H9 (cell line): ENCODE measurements at regions not wholly inside any gene's neighbourhood (a gene's known extent, or its start where the extent isn't known, plus 50 kb on each side); places are given as distances from the start of the nearest gene placed in this dataset.

Source experiments
- DNase-seq: peaks from one replicate; pipeline ENCODE4 v3.0.0-alpha.2; 2017
- H2AFZ ChIP-seq: one replicate; pipeline ENCODE4 v1.6.1; 2013; ENCODE audit warnings: mild to moderate bottlenecking, low read length, control low read depth, moderate library complexity
- H2AK5ac ChIP-seq: 2 replicates; pipeline ENCODE4 v1.6.1; 2013; ENCODE audit warnings: low read length, control low read depth, mixed read lengths; ENCODE audit not compliant: insufficient read length
- H2BK120ac ChIP-seq: one replicate; pipeline ENCODE4 v1.6.1; 2013; ENCODE audit warnings: low read depth, mild to moderate bottlenecking, low read length, control low read depth, inconsistent platforms; ENCODE audit not compliant: poor library complexity, severe bottlenecking
- H2BK12ac ChIP-seq: 2 replicates; pipeline ENCODE4 v1.6.1; 2013; ENCODE audit warnings: low read length, control low read depth, mixed read lengths, low read depth; ENCODE audit not compliant: insufficient read length
- H2BK15ac ChIP-seq: 2 replicates; pipeline ENCODE4 v1.6.1; 2013; ENCODE audit warnings: low read depth, low read length, control low read depth
- H2BK20ac ChIP-seq: one replicate; pipeline ENCODE4 v1.6.1; 2013; ENCODE audit warnings: low read depth, mild to moderate bottlenecking, low read length, control low read depth, inconsistent platforms; ENCODE audit not compliant: poor library complexity, severe bottlenecking
- H2BK5ac ChIP-seq: 2 replicates; pipeline ENCODE4 v1.6.1; 2013; ENCODE audit warnings: low read length, control low read depth, mixed read lengths; ENCODE audit not compliant: insufficient read length
- H3K14ac ChIP-seq: 2 replicates; pipeline ENCODE4 v1.6.1; 2013; ENCODE audit warnings: low read length, control low read depth; ENCODE audit not compliant: insufficient read depth
- H3K18ac ChIP-seq: 2 replicates; pipeline ENCODE4 v1.6.1; 2013; ENCODE audit warnings: low read depth, mild to moderate bottlenecking, mixed read lengths, low read length, control low read depth; ENCODE audit not compliant: insufficient read length
- H3K23ac ChIP-seq: 2 replicates; pipeline ENCODE4 v1.6.1; 2013; ENCODE audit warnings: low read length, control low read depth, mixed read lengths, low read depth; ENCODE audit not compliant: insufficient read length
- H3K23me2 ChIP-seq: 2 replicates; pipeline ENCODE4 v1.6.1; 2013; ENCODE audit warnings: low read depth, mild to moderate bottlenecking, mixed read lengths, low read length, control low read depth; ENCODE audit not compliant: insufficient read length, poor library complexity, severe bottlenecking
- H3K27ac ChIP-seq: 2 replicates; pipeline ENCODE4 v1.5.1; 2013; ENCODE audit warnings: low read length, control low read depth, mixed read lengths, low read depth; ENCODE audit not compliant: insufficient read length
- H3K27me3 ChIP-seq: 2 replicates; pipeline ENCODE4 v1.6.1; 2013; ENCODE audit warnings: low read length, control low read depth, inconsistent platforms; ENCODE audit not compliant: insufficient read depth
- H3K4ac ChIP-seq: 2 replicates; pipeline ENCODE4 v1.6.1; 2013; ENCODE audit warnings: low read depth, mild to moderate bottlenecking, control low read depth, inconsistent platforms, low read length, moderate library complexity
- H3K4me1 ChIP-seq: 2 replicates; pipeline ENCODE4 v1.6.1; 2013; ENCODE audit warnings: low read length, control low read depth, inconsistent platforms; ENCODE audit not compliant: insufficient read depth
- H3K4me2 ChIP-seq: 2 replicates; pipeline ENCODE4 v1.6.1; 2013; ENCODE audit warnings: low read length, control low read depth, mixed read lengths; ENCODE audit not compliant: insufficient read length, insufficient read depth
- H3K56ac ChIP-seq: 2 replicates; pipeline ENCODE4 v1.6.1; 2013; ENCODE audit warnings: low read depth, mild to moderate bottlenecking, mixed read lengths, low read length, control low read depth; ENCODE audit not compliant: insufficient read length
- H3K79me1 ChIP-seq: 2 replicates; pipeline ENCODE4 v1.6.1; 2013; ENCODE audit warnings: low read depth, mild to moderate bottlenecking, moderate library complexity, low read length, control low read depth, inconsistent platforms; ENCODE audit not compliant: insufficient read depth, poor library complexity, severe bottlenecking
- H3K79me2 ChIP-seq: 2 replicates; pipeline ENCODE4 v1.6.1; 2013; ENCODE audit warnings: low read length, control low read depth, inconsistent platforms; ENCODE audit not compliant: insufficient read depth
- H3K9ac ChIP-seq: 2 replicates; pipeline ENCODE4 v1.6.1; 2013; ENCODE audit warnings: low read length, control low read depth, mixed read lengths; ENCODE audit not compliant: insufficient read length; ENCODE audit errors: extremely low read depth
- H3K9me3 ChIP-seq: one replicate; pipeline ENCODE4 v1.6.1; 2013; ENCODE audit warnings: low read depth, low read length, inconsistent platforms; ENCODE audit not compliant: control insufficient read depth
- H3T11ph ChIP-seq: one replicate; pipeline ENCODE4 v1.6.1; 2013; ENCODE audit warnings: mild to moderate bottlenecking, low read length, control low read depth, inconsistent platforms
- H4K20me1 ChIP-seq: one replicate; pipeline ENCODE4 v1.6.1; 2013; ENCODE audit not compliant: control insufficient read depth, insufficient read length, insufficient read depth
- H4K5ac ChIP-seq: 2 replicates; pipeline ENCODE4 v1.6.1; 2013; ENCODE audit warnings: low read depth, mild to moderate bottlenecking, mixed read lengths, low read length, control low read depth; ENCODE audit not compliant: insufficient read length
- H4K8ac ChIP-seq: replicated peaks from 2 replicates; pipeline ENCODE4 v1.6.1; 2013; ENCODE audit warnings: low read length, control low read depth, mixed read lengths, low read depth; ENCODE audit not compliant: insufficient read length
- H4K91ac ChIP-seq: 2 replicates; pipeline ENCODE4 v1.6.1; 2013; ENCODE audit warnings: low read depth, mild to moderate bottlenecking, moderate library complexity, mixed read lengths, low read length, control low read depth; ENCODE audit not compliant: insufficient read length
- H3K27ac Mint-ChIP-seq, 3 experiments: 2 replicates in 2 of 3; 3 replicates in 1 of 3; pipeline ENCODE4 v1.8.0; 2020 to 2021; ENCODE audit warnings: mixed read lengths in 3 of 3, mild to moderate bottlenecking in 1 of 3, moderate library complexity in 1 of 3
- H3K27me3 Mint-ChIP-seq: 2 replicates; pipeline ENCODE4 v1.8.0; 2021; ENCODE audit warnings: low read depth, mild to moderate bottlenecking, moderate library complexity, mixed read lengths
- H3K36me3 Mint-ChIP-seq, 3 experiments: 2 replicates in 2 of 3; 3 replicates in 1 of 3; pipeline ENCODE4 v1.8.0; 2020 to 2021; ENCODE audit warnings: low read depth in 3 of 3, mixed read lengths in 3 of 3; ENCODE audit not compliant: insufficient read depth in 1 of 3
- H3K4me1 Mint-ChIP-seq, 2 experiments: 2 replicates each; pipeline ENCODE4 v1.8.0; 2020; ENCODE audit warnings: mixed read lengths in 2 of 2
- H3K4me3 Mint-ChIP-seq, 2 experiments: 2 replicates in 1 of 2; 3 replicates in 1 of 2; pipeline ENCODE4 v1.8.0; 2020 to 2021; ENCODE audit warnings: mild to moderate bottlenecking in 2 of 2, mixed read lengths in 2 of 2, moderate library complexity in 1 of 2
- H3K9me3 Mint-ChIP-seq, 2 experiments: 2 replicates in 1 of 2; 3 replicates in 1 of 2; pipeline ENCODE4 v1.8.0; 2020; ENCODE audit warnings: mild to moderate bottlenecking in 2 of 2, mixed read lengths in 2 of 2, moderate library complexity in 1 of 2
- WGBS: extraction: QIAGEN DNeasy Blood & Tissue Kit; methylation state at CpG from one replicate; pipeline ENCODE4 v1.1.7; 2013; ENCODE audit warnings: missing lambda C conversion rate, low lambda C conversion rate, mixed read lengths; ENCODE audit not compliant: insufficient read length; ENCODE audit errors: extremely low coverage; 5-methylcytosine and 5-hydroxymethylcytosine counted together
- TF ChIP-seq, protein P1 (sequence below): fragments of 200-600 bp; sonication (generic); conservative IDR thresholded peaks from 3 replicates; pipeline ENCODE4 v1.8.0; 2021; ENCODE audit warnings: antibody characterized with exemption, mild to moderate bottlenecking

DNA sequence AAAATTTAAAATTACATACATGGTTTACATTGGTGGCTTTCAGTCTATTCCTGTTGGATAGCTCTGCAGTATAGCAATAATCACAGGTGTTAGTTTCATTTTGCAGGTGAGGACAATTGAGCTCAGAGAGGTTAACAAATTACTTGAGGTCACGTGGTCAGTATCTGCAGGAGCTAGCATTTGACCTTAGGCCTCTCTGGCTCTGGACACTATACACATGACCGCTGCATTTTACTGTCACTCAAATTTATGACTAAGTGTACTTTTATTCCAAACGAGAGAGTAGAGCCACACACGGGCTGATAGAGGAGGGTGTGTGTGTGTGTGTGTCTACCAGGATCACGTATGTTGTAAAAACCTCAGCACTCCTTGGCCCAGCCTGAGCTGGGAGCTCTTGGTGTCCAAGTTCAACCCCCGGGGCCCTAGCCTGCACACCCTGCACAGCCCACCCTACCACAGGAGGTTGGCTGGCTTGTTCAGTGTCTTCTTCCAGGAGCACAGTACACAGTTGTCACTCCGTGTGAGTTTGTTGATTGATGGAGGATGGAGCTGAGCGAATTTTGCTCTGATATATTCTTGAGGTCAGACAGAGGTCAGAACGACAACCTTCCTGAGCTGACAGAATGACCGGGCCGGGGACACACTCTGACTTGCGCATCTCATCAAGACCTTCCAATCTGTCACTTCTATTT, 272.7 kb downstream of the GFRA1 start:
- Histone ChIP-seq H2BK5ac (no peak overlapping the region), H2AK5ac (no peak overlapping the region), H4K8ac (no peak overlapping the region), H3K79me1 (no peaks in the 10 kb centered on the region), H3K27ac (no peak overlapping the region), H3K56ac (no peak overlapping the region), H3K79me2 (no peaks in the 10 kb centered on the region), H2BK12ac (no peak overlapping the region), H3K23ac (no peak overlapping the region), H3T11ph (no peak overlapping the region), H3K9me3 (peaks cover 8% of the 10 kb centered on the region), H3K9ac (no peak overlapping the region), H2BK20ac (no peak overlapping the region), H3K27me3 (peaks cover 4% of the 10 kb centered on the region), H2AFZ (no peak overlapping the region), H2BK120ac (no peak overlapping the region), H4K5ac (no peak overlapping the region), H3K4me1 (peaks cover 5% of the 10 kb centered on the region; the same call in 1 of the 2 replicates), H3K23me2 (no peaks in the 10 kb centered on the region), H3K4me2 (no peak overlapping the region), H3K4ac (no peak overlapping the region), H2BK15ac (no peak overlapping the region), H3K18ac (no peak overlapping the region), H4K91ac (no peak overlapping the region), H3K14ac (no peak overlapping the region), H4K20me1 (no peaks in the 10 kb centered on the region)
- H3K36me3 Mint-ChIP-seq, result peaks cover 0 to 9% (median 5%) of the 10 kb centered on the region in 3 experiments; a peak in 4 of 7 replicates
- no CpG with 5 or more reads among the region's 12 CpGs for WGBS
- H3K4me3 Mint-ChIP-seq, result no peak overlapping the region
- TF ChIP-seq, protein P1, sequence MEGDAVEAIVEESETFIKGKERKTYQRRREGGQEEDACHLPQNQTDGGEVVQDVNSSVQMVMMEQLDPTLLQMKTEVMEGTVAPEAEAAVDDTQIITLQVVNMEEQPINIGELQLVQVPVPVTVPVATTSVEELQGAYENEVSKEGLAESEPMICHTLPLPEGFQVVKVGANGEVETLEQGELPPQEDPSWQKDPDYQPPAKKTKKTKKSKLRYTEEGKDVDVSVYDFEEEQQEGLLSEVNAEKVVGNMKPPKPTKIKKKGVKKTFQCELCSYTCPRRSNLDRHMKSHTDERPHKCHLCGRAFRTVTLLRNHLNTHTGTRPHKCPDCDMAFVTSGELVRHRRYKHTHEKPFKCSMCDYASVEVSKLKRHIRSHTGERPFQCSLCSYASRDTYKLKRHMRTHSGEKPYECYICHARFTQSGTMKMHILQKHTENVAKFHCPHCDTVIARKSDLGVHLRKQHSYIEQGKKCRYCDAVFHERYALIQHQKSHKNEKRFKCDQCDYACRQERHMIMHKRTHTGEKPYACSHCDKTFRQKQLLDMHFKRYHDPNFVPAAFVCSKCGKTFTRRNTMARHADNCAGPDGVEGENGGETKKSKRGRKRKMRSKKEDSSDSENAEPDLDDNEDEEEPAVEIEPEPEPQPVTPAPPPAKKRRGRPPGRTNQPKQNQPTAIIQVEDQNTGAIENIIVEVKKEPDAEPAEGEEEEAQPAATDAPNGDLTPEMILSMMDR, result no peak
- peaks cover 22 to 30% of the 10 kb centered on the region in 2 experiments for H3K4me1 Mint-ChIP-seq
- H3K27ac Mint-ChIP-seq, result no peak overlapping the region
- H3K27me3 Mint-ChIP-seq, result peaks cover 53% of the 10 kb centered on the region
- peaks cover 0 to 7% of the 10 kb centered on the region in 2 experiments; a peak in 3 of 5 replicates for H3K9me3 Mint-ChIP-seq
- DNase-seq, result no peak
